GM12878 (cell line): ENCODE measurements at regions not wholly inside any gene's neighbourhood (a gene's known extent, or its start where the extent isn't known, plus 50 kb on each side); places are given as distances from the start of the nearest gene placed in this dataset.

Experiments used
- DPF2 ChIP-seq: fragments of 450-650 bp; IDR thresholded peaks from 2 replicates; pipeline ENCODE4 v1.6.1; 2017; ENCODE audit warnings: mild to moderate bottlenecking
- MTA3 ChIP-seq: IDR thresholded peaks from 2 replicates; pipeline ENCODE4 v1.6.1; 2012; ENCODE audit warnings: low read length, inconsistent platforms, borderline replicate concordance

GRCh38 chr11:71334191-71334590 lies 81.8 kb upstream of the SHANK2 start:
- TF ChIP-seq DPF2 (no peak), MTA3 (no peak)
